Loucy (cell line): ENCODE measurements at regions not wholly inside any gene's neighbourhood (a gene's known extent, or its start where the extent isn't known, plus 50 kb on each side); places are given as distances from the start of the nearest gene placed in this dataset.

Source experiments
- H2AFZ ChIP-seq: fragments of 200-600 bp; sonication (generic); 2 replicates; pipeline ENCODE4 v1.6.0; 2016; ENCODE audit warnings: antibody characterized with exemption, mild to moderate bottlenecking, low read length, moderate library complexity
- H3F3A ChIP-seq: fragments of 200-600 bp; 2 replicates; pipeline ENCODE4 v1.6.0; 2016; ENCODE audit warnings: antibody characterized with exemption, low read depth, mild to moderate bottlenecking
- H3K27me3 ChIP-seq: fragments of 200-600 bp; sonication (generic); 2 replicates; pipeline ENCODE4 v1.6.1; 2014; ENCODE audit warnings: low read length, mild to moderate bottlenecking; ENCODE audit not compliant: insufficient read depth, poor library complexity, severe bottlenecking
- H3K36me3 ChIP-seq: fragments of 200-600 bp; sonication (generic); 2 replicates; pipeline ENCODE4 v1.6.1; 2016; ENCODE audit warnings: low read length; ENCODE audit not compliant: insufficient read depth
- H3K4me1 ChIP-seq: fragments of 200-600 bp; sonication (generic); 2 replicates; pipeline ENCODE4 v1.5.1; 2014; ENCODE audit warnings: low read length, mild to moderate bottlenecking; ENCODE audit not compliant: insufficient read depth, poor library complexity, severe bottlenecking
- H3K4me2 ChIP-seq: fragments of 200-600 bp; sonication (generic); 2 replicates; pipeline ENCODE4 v1.6.0; 2014; ENCODE audit warnings: antibody characterized with exemption, low read length, low read depth, mild to moderate bottlenecking; ENCODE audit not compliant: poor library complexity, severe bottlenecking
- H3K4me3 ChIP-seq: fragments of 200-600 bp; sonication (generic); 2 replicates; pipeline ENCODE4 v1.5.1; 2014; ENCODE audit warnings: low read length, mild to moderate bottlenecking, mixed read lengths; ENCODE audit not compliant: poor library complexity, severe bottlenecking
- H3K79me2 ChIP-seq: fragments of 200-600 bp; sonication (generic); 2 replicates; pipeline ENCODE4 v1.6.1; 2014; ENCODE audit warnings: low read length; ENCODE audit not compliant: insufficient read depth
- H3K9ac ChIP-seq: fragments of 200-600 bp; sonication (generic); 2 replicates; pipeline ENCODE4 v1.6.0; 2014; ENCODE audit warnings: mild to moderate bottlenecking, low read depth, low read length, moderate library complexity; ENCODE audit not compliant: poor library complexity, severe bottlenecking
- H3K9me2 ChIP-seq: fragments of 200-600 bp; sonication (generic); replicated peaks from 2 replicates; pipeline ENCODE4 v1.6.1; 2016; ENCODE audit warnings: low read depth, low read length, mixed read lengths
- H3K9me3 ChIP-seq: fragments of 200-600 bp; sonication (generic); 2 replicates; pipeline ENCODE4 v1.6.1; 2014; ENCODE audit warnings: mild to moderate bottlenecking, antibody characterized with exemption, low read length, low read depth; ENCODE audit not compliant: insufficient read depth
- H4K20me1 ChIP-seq: fragments of 200-600 bp; sonication (generic); 2 replicates; pipeline ENCODE4 v1.6.0; 2014; ENCODE audit warnings: antibody characterized with exemption, low read length, mild to moderate bottlenecking; ENCODE audit not compliant: insufficient read depth, poor library complexity, severe bottlenecking
- EZH2phosphoT487 ChIP-seq: fragments of 200-600 bp; IDR thresholded peaks from 2 replicates; pipeline ENCODE4 v1.6.1; 2018; ENCODE audit warnings: antibody characterized with exemption, mild to moderate bottlenecking, moderate library complexity, borderline replicate concordance
- TF ChIP-seq, protein P1 (sequence below): fragments of 200-600 bp; sonication (generic); conservative IDR thresholded peaks from 2 replicates; pipeline ENCODE4 v1.5.1; 2014; ENCODE audit warnings: mild to moderate bottlenecking, antibody characterized with exemption, low read length

- Histone ChIP-seq H2AFZ (no peak overlapping the region), H3K4me1 (no peaks in the 10 kb centered on the region), H3K79me2 (no peaks in the 10 kb centered on the region), H3K4me2 (no peak overlapping the region), H3K9me3 (no peaks in the 10 kb centered on the region), H4K20me1 (no peaks in the 10 kb centered on the region), H3K4me3 (no peak overlapping the region), H3K36me3 (no peaks in the 10 kb centered on the region), H3K9me2 (no peaks in the 10 kb centered on the region), H3F3A (no peaks in the 10 kb centered on the region), H3K27me3 (no peaks in the 10 kb centered on the region), H3K9ac (no peak overlapping the region)
- TF ChIP-seq, protein P1, sequence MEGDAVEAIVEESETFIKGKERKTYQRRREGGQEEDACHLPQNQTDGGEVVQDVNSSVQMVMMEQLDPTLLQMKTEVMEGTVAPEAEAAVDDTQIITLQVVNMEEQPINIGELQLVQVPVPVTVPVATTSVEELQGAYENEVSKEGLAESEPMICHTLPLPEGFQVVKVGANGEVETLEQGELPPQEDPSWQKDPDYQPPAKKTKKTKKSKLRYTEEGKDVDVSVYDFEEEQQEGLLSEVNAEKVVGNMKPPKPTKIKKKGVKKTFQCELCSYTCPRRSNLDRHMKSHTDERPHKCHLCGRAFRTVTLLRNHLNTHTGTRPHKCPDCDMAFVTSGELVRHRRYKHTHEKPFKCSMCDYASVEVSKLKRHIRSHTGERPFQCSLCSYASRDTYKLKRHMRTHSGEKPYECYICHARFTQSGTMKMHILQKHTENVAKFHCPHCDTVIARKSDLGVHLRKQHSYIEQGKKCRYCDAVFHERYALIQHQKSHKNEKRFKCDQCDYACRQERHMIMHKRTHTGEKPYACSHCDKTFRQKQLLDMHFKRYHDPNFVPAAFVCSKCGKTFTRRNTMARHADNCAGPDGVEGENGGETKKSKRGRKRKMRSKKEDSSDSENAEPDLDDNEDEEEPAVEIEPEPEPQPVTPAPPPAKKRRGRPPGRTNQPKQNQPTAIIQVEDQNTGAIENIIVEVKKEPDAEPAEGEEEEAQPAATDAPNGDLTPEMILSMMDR, result no peak
- TF ChIP-seq EZH2phosphoT487, result no peak
Observed at GRCh38 chr5:114297915-114298314, 64.0 kb upstream of the KCNN2 start.

DNA sequence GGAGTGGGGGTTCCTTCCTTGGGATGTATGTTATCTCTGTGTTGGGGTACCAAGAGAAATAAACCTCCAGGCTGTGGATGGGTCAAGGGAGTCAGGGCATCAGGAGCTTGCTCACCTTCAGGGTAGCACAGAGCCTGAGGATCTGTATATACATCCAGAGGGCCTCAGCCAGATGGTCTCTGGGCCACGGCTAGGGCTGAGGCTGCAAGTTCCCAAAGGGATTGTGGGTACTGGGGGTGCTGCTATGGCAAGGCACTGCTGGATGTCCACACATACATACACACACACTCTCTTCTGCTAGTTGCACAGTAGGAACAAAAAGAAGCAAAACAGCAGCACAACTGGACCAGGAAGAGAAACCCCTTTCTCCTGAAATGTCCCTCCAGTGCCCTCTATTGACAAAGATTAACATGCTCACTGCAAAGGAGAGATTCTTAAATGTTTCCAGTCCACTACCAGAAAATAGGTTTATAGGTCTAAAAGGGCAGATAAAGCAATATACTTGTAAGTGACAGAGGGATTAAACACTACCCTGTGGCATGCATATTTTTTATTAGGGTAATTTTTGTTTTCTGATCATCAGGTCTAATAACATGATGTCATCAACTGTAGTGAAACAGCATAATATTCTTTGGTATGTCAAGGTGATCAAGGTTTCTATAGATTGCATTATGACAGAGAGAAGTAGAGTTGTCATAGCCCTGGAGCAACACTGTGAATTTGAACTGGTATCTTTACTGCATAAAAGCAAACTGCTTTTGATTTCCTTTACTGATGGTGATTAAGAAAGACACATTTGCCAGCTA, 56.3 kb upstream of the KCNN2 start:
- Histone ChIP-seq H3K9me2 (no peaks in the 10 kb centered on the region), H3K4me2 (no peak overlapping the region), H3K9ac (no peak overlapping the region), H3K4me3 (no peak overlapping the region), H3K4me1 (no peaks in the 10 kb centered on the region), H3K36me3 (no peaks in the 10 kb centered on the region), H3K27me3 (no peaks in the 10 kb centered on the region), H3F3A (no peaks in the 10 kb centered on the region), H3K79me2 (no peaks in the 10 kb centered on the region), H2AFZ (0 out of 2 replicates have a peak overlapping the region, but pooled peaks have one; percentile 43), H3K9me3 (no peaks in the 10 kb centered on the region), H4K20me1 (no peaks in the 10 kb centered on the region)
- TF ChIP-seq, protein P1, result peak; percentile 38
- no peak for TF ChIP-seq EZH2phosphoT487

DNA sequence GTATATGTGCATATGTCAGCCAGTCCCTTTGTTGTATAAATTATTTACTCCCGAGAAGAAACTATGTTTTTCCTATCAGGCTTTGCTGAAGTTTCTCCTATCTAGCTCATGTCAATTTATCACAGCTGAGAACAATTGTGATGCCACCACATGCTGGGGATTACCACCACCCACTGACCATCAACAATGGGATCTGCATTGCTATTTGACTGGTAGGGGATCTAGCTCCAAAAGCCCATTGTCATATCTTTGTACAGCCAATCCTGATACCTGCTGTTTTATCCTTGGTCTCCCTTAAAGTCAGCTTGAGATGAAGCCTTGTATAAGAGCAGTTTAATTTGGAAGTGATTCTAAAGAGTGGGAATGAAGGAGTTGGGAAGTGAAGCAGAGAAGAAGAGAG, 53.9 kb upstream of the KCNN2 start:
- Histone ChIP-seq H3F3A (no peaks in the 10 kb centered on the region), H3K9ac (no peak overlapping the region), H3K27me3 (no peaks in the 10 kb centered on the region), H4K20me1 (no peaks in the 10 kb centered on the region), H3K4me3 (no peak overlapping the region), H3K36me3 (no peaks in the 10 kb centered on the region), H2AFZ (no peak overlapping the region), H3K4me2 (no peak overlapping the region), H3K4me1 (no peaks in the 10 kb centered on the region), H3K9me3 (no peaks in the 10 kb centered on the region), H3K79me2 (no peaks in the 10 kb centered on the region), H3K9me2 (no peaks in the 10 kb centered on the region)
- TF ChIP-seq, protein P1, result no peak
- TF ChIP-seq EZH2phosphoT487, result no peak
